ENCODE measurements at regions not wholly inside any gene's neighbourhood (a gene's known extent, or its start where the extent isn't known, plus 50 kb on each side); places are given as distances from the start of the nearest gene placed in this dataset.

GRCh38 chr12:92085040-92085735, 60.5 kb downstream of the BTG1 start:
- H3K4me1 Mint-ChIP-seq (ENCODE audit: insufficient read depth, unreplicated experiment) = peaks cover 31% of the 10 kb centered on the region
- no TSS peak for BruUV-seq (replicated peaks)
- DNase-seq (ENCODE audit: unreplicated experiment) = no peak
- no peaks in the 10 kb centered on the region for H3K27me3 Mint-ChIP-seq (ENCODE audit: insufficient read depth, unreplicated experiment)
- intact Hi-C loops (cut with micrococcal nuclease) = no loop called here
- peaks cover 6% of the 10 kb centered on the region for H3K36me3 Mint-ChIP-seq (ENCODE audit: insufficient read depth, unreplicated experiment)
- ChIA-PET POLR2A (interaction anchor here (0.5 to 1.3 kb wide), 7 partner anchors 12 to 233 kb away, joined by 3 to 5 read pairs (median 3); no protein-coding TSS in a partner anchor), CTCF (interaction anchor here (0.6 to 2.4 kb wide), 4 partner anchors 56 to 703 kb away, joined by 3 to 8 read pairs (median 3); no protein-coding TSS in a partner anchor)
- no peak overlapping the region for H3K4me3 Mint-ChIP-seq (ENCODE audit: unreplicated experiment)
- H3K27ac Mint-ChIP-seq (ENCODE audit: low read depth, unreplicated experiment) = no peak overlapping the region
- H3K9me3 Mint-ChIP-seq (ENCODE audit: unreplicated experiment) = no peaks in the 10 kb centered on the region
- TF ChIP-seq, protein P1, sequence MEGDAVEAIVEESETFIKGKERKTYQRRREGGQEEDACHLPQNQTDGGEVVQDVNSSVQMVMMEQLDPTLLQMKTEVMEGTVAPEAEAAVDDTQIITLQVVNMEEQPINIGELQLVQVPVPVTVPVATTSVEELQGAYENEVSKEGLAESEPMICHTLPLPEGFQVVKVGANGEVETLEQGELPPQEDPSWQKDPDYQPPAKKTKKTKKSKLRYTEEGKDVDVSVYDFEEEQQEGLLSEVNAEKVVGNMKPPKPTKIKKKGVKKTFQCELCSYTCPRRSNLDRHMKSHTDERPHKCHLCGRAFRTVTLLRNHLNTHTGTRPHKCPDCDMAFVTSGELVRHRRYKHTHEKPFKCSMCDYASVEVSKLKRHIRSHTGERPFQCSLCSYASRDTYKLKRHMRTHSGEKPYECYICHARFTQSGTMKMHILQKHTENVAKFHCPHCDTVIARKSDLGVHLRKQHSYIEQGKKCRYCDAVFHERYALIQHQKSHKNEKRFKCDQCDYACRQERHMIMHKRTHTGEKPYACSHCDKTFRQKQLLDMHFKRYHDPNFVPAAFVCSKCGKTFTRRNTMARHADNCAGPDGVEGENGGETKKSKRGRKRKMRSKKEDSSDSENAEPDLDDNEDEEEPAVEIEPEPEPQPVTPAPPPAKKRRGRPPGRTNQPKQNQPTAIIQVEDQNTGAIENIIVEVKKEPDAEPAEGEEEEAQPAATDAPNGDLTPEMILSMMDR (IDR thresholded peaks at IDR 0.05; ENCODE audit: unreplicated experiment) = no peak

- H3K4me3 Mint-ChIP-seq (ENCODE audit: unreplicated experiment) = peak overlapping the region; percentile 42
- BruUV-seq (replicated peaks) = no TSS peak
- ChIA-PET CTCF (no interaction called here), POLR2A (no interaction called here)
- H3K36me3 Mint-ChIP-seq (ENCODE audit: insufficient read depth, unreplicated experiment) = peaks cover 27% of the 10 kb centered on the region
- H3K27me3 Mint-ChIP-seq (ENCODE audit: insufficient read depth, unreplicated experiment) = no peaks in the 10 kb centered on the region
- H3K27ac Mint-ChIP-seq (ENCODE audit: low read depth, unreplicated experiment) = peak overlapping the region; percentile 95
- peaks cover 7% of the 10 kb centered on the region for H3K9me3 Mint-ChIP-seq (ENCODE audit: unreplicated experiment)
- TF ChIP-seq, protein P1 (IDR thresholded peaks at IDR 0.05; ENCODE audit: unreplicated experiment) = no peak
- H3K4me1 Mint-ChIP-seq (ENCODE audit: insufficient read depth, unreplicated experiment) = peaks cover 50% of the 10 kb centered on the region
- no peak for DNase-seq (ENCODE audit: unreplicated experiment)
- intact Hi-C loops (cut with micrococcal nuclease) = loop anchor here (2.0 kb wide), 1 partner anchor 52 kb away; no protein-coding TSS in a partner anchor
These were observed 64.7 kb downstream of the BTG1 start for GRCh38 chr12:92080911-92081285.

- ChIA-PET POLR2A (interaction anchor here (1.4 kb wide), 1 partner anchor 260 kb away, joined by 5 read pairs; no protein-coding TSS in a partner anchor), CTCF (no interaction called here)
- Mint-ChIP-seq H3K4me3 (ENCODE audit: unreplicated experiment) (no peak overlapping the region), H3K27ac (ENCODE audit: low read depth, unreplicated experiment) (peak overlapping the region; percentile 95), H3K9me3 (ENCODE audit: unreplicated experiment) (peaks cover 7% of the 10 kb centered on the region), H3K36me3 (ENCODE audit: insufficient read depth, unreplicated experiment) (peaks cover 27% of the 10 kb centered on the region), H3K4me1 (ENCODE audit: insufficient read depth, unreplicated experiment) (peaks cover 60% of the 10 kb centered on the region), H3K27me3 (ENCODE audit: insufficient read depth, unreplicated experiment) (no peaks in the 10 kb centered on the region)
- intact Hi-C loops (cut with micrococcal nuclease) = loop anchor here (2.0 kb wide), 2 partner anchors 66 to 696 kb away; partner anchors contain the start of gene BTG1
- TF ChIP-seq, protein P1 (IDR thresholded peaks at IDR 0.05; ENCODE audit: unreplicated experiment) = no peak
- BruUV-seq (replicated peaks) = no TSS peak
- DNase-seq (ENCODE audit: unreplicated experiment) = no peak
These were observed 66.6 kb downstream of the BTG1 start for GRCh38 chr12:92079054-92079385.

- CTCF ChIA-PET = interaction anchor here (0.7 kb wide), 1 partner anchor 12 kb away, joined by 3 read pairs; no protein-coding TSS in a partner anchor
- peak overlapping the region; percentile 95 for H3K27ac Mint-ChIP-seq (ENCODE audit: low read depth, unreplicated experiment)
These were observed 67.2 kb downstream of the BTG1 start for GRCh38 chr12:92078167-92079053.

More at GRCh38 chr12:92078167-92079053, 67.2 kb downstream of the BTG1 start:
- Mint-ChIP-seq H3K4me1 (ENCODE audit: insufficient read depth, unreplicated experiment) (peaks cover 60% of the 10 kb centered on the region), H3K36me3 (ENCODE audit: insufficient read depth, unreplicated experiment) (peaks cover 27% of the 10 kb centered on the region), H3K9me3 (ENCODE audit: unreplicated experiment) (peaks cover 7% of the 10 kb centered on the region), H3K4me3 (ENCODE audit: unreplicated experiment) (peak overlapping the region; percentile 26), H3K27me3 (ENCODE audit: insufficient read depth, unreplicated experiment) (no peaks in the 10 kb centered on the region)
- POLR2A ChIA-PET = interaction anchor here (0.6 to 4.7 kb wide), 24 partner anchors 10 to 696 kb away, joined by 3 to 41 read pairs (median 4); partner anchors contain the start of gene BTG1
- TF ChIP-seq, protein P1 (IDR thresholded peaks at IDR 0.05; ENCODE audit: unreplicated experiment) = no peak
- peak; percentile 96 for DNase-seq (ENCODE audit: unreplicated experiment)
- intact Hi-C loops (cut with micrococcal nuclease) = loop anchor here (2.0 kb wide), 2 partner anchors 66 to 696 kb away; partner anchors contain the start of gene BTG1
- TSS peak; percentile 40 for BruUV-seq (replicated peaks)

Measured in MCF 10A (cell line).